ENCODE measurements at regions not wholly inside any gene's neighbourhood (a gene's known extent, or its start where the extent isn't known, plus 50 kb on each side); places are given as distances from the start of the nearest gene placed in this dataset.

- no peak for TF ChIP-seq ZNF274 (IDR thresholded peaks at IDR 0.05; ENCODE audit: low read depth, low read length)
- TF ChIP-seq YY1 (IDR thresholded peaks at IDR 0.05; ENCODE audit: insufficient read depth, insufficient read length): no peak
- no peak for TF ChIP-seq SUZ12 (IDR thresholded peaks at IDR 0.05; ENCODE audit: extremely low read depth, insufficient read depth, insufficient read length)
These were observed 342.3 kb upstream of the ADARB2 start for GRCh38 chr10:2079603-2080078.

All from NT2/D1 (cell line).